OCI-LY3 (cell line): ENCODE measurements at regions not wholly inside any gene's neighbourhood (a gene's known extent, or its start where the extent isn't known, plus 50 kb on each side); places are given as distances from the start of the nearest gene placed in this dataset.

Experiments
- CTCF ChIP-seq: fragments of 200-600, 300-600 bp; sonication (generic); IDR thresholded peaks from 2 replicates; pipeline ENCODE4 v1.5.1; 2014; ENCODE audit warnings: antibody characterized with exemption, low read length, low read depth
- EZH2phosphoT487 ChIP-seq: fragments of 200-600 bp; shearing (Covaris generic); IDR thresholded peaks from 2 replicates; pipeline ENCODE4 v1.6.1; 2018; ENCODE audit warnings: antibody characterized with exemption, mixed run types, low read depth

- TF ChIP-seq CTCF = no peak
- TF ChIP-seq EZH2phosphoT487 = no peak
Observed at GRCh38 chr15:100780208-100780800, 99.3 kb upstream of the ALDH1A3 start.
